ENCODE measurements at regions not wholly inside any gene's neighbourhood (a gene's known extent, or its start where the extent isn't known, plus 50 kb on each side); places are given as distances from the start of the nearest gene placed in this dataset.

GRCh38 chr3:191135175-191135574 lies 63.9 kb upstream of the OSTN start:
- H3K27me3 Mint-ChIP-seq (ENCODE audit: low read depth) = no peaks in the 10 kb centered on the region; the same call in 1 of the 2 replicates
- DNase-seq (ENCODE audit: low spot score) (no peak), ATAC-seq (no peak)
- no peaks in the 10 kb centered on the region for H3K4me1 Mint-ChIP-seq
- 0 out of 2 replicates have a peak overlapping the region, but pooled peaks have one; percentile 5 for H3K27ac Mint-ChIP-seq
- no peak overlapping the region for H3K4me3 Mint-ChIP-seq
- ChIA-PET CTCF (interaction anchor here (0.8 kb wide), 1 partner anchor 1310 kb away, joined by 3 read pairs; no protein-coding TSS in a partner anchor), POLR2A (no interaction called here)
- H3K36me3 Mint-ChIP-seq = no peaks in the 10 kb centered on the region
- TF ChIP-seq ZNF671 (CRISPR knock-in tag; IDR thresholded peaks at IDR 0.05) = no peak
- no peak for TF ChIP-seq ZNF281 (CRISPR knock-in tag; IDR thresholded peaks at IDR 0.05)
- TF ChIP-seq NR1H2 (CRISPR knock-in tag; IDR thresholded peaks at IDR 0.05) = no peak
- no peak for TF ChIP-seq USF1 (CRISPR knock-in tag; IDR thresholded peaks at IDR 0.05)
- no peak for TF ChIP-seq HMGXB4 (CRISPR knock-in tag; IDR thresholded peaks at IDR 0.05)
- TF ChIP-seq IRF2 (CRISPR knock-in tag; IDR thresholded peaks at IDR 0.05; ENCODE audit: borderline replicate concordance, low read depth) = no peak
- TF ChIP-seq ZNF219 (CRISPR knock-in tag; IDR thresholded peaks at IDR 0.05; ENCODE audit: borderline replicate concordance) = no peak
- TF ChIP-seq NFATC4 (CRISPR knock-in tag; IDR thresholded peaks at IDR 0.05) = no peak
- TF ChIP-seq GTF2I (CRISPR knock-in tag; conservative IDR thresholded peaks at IDR 0.05) = no peak
- TF ChIP-seq MAX (CRISPR knock-in tag; IDR thresholded peaks at IDR 0.05) = no peak
- TF ChIP-seq NR2C2 (CRISPR knock-in tag; IDR thresholded peaks at IDR 0.05) = no peak
- TF ChIP-seq FOXJ3 (CRISPR knock-in tag; IDR thresholded peaks at IDR 0.05; ENCODE audit: borderline replicate concordance) = no peak
- TF ChIP-seq PRDM15 (CRISPR knock-in tag; IDR thresholded peaks at IDR 0.05) = no peak
- TF ChIP-seq ZNF532 (CRISPR knock-in tag; IDR thresholded peaks at IDR 0.05; ENCODE audit: borderline replicate concordance) = no peak
- TF ChIP-seq TEAD4 (CRISPR knock-in tag; IDR thresholded peaks at IDR 0.05) = no peak
- no peak for TF ChIP-seq OVOL2 (CRISPR knock-in tag; IDR thresholded peaks at IDR 0.05; ENCODE audit: borderline replicate concordance)
- TF ChIP-seq SMAD3 (CRISPR knock-in tag; IDR thresholded peaks at IDR 0.05; ENCODE audit: borderline replicate concordance) = no peak
- TF ChIP-seq ATF3 (CRISPR knock-in tag; conservative IDR thresholded peaks at IDR 0.05) = no peak
- no peak for TF ChIP-seq STAT6 (CRISPR knock-in tag; conservative IDR thresholded peaks at IDR 0.05; ENCODE audit: low read depth)
- TF ChIP-seq CBFB (CRISPR knock-in tag; IDR thresholded peaks at IDR 0.05; ENCODE audit: low read depth) = no peak
- H3K9me3 Mint-ChIP-seq = no peaks in the 10 kb centered on the region
